ENCODE measurements at regions not wholly inside any gene's neighbourhood (a gene's known extent, or its start where the extent isn't known, plus 50 kb on each side); places are given as distances from the start of the nearest gene placed in this dataset.
A peak's percentile ranks its signal among the peaks of the same experiment; 100 is the strongest.

- ATAC-seq (replicated peaks in 1 of 4) = no peak
- Histone ChIP-seq H3K4me1 (ENCODE audit: control insufficient read depth in 1 of 2, extremely low read depth in 1 of 2, insufficient read depth in 2 of 2, low read length in 2 of 2) (peaks cover 0 to 7% of the 10 kb centered on the region in 2 experiments), H3K36me3 (ENCODE audit: control insufficient read depth in 2 of 2, extremely low read depth in 1 of 2, insufficient read depth in 1 of 2, low read length in 1 of 2) (no peaks in the 10 kb centered on the region), H3K27me3 (replicated peaks in 1 of 2; ENCODE audit: control insufficient read depth in 2 of 2, extremely low read depth in 1 of 2, insufficient read depth in 2 of 2, low read length in 1 of 2) (peaks cover 0 to 58% of the 10 kb centered on the region in 2 experiments), H3K4me3 (ENCODE audit: control insufficient read depth in 1 of 2, extremely low read depth in 1 of 2, low read length in 1 of 2) (no peak overlapping the region), H3K9me3 (no peaks in the 10 kb centered on the region), H3K27ac (ENCODE audit: low read length) (no peak overlapping the region)
- Mint-ChIP-seq H3K4me3 (no peak overlapping the region), H3K27me3 (peaks cover 21 to 35% of the 10 kb centered on the region in 2 donors), H3K4me1 (peaks cover 0 to 2% (median 0%) of the 10 kb centered on the region in 3 donors), H3K36me3 (no peaks in the 10 kb centered on the region), H3K9me3 (no peaks in the 10 kb centered on the region), H3K27ac (no peak overlapping the region)
- WGBS (ENCODE audit: insufficient coverage) = 56% methylated on average over 14 of the region's 15 CpGs
- DNase-seq = no peak
- ChIA-PET CTCF (no interaction called here), POLR2A (no interaction called here)
Observed at GRCh38 chr1:5746611-5747425, 245.4 kb downstream of the NPHP4 start.

DNA sequence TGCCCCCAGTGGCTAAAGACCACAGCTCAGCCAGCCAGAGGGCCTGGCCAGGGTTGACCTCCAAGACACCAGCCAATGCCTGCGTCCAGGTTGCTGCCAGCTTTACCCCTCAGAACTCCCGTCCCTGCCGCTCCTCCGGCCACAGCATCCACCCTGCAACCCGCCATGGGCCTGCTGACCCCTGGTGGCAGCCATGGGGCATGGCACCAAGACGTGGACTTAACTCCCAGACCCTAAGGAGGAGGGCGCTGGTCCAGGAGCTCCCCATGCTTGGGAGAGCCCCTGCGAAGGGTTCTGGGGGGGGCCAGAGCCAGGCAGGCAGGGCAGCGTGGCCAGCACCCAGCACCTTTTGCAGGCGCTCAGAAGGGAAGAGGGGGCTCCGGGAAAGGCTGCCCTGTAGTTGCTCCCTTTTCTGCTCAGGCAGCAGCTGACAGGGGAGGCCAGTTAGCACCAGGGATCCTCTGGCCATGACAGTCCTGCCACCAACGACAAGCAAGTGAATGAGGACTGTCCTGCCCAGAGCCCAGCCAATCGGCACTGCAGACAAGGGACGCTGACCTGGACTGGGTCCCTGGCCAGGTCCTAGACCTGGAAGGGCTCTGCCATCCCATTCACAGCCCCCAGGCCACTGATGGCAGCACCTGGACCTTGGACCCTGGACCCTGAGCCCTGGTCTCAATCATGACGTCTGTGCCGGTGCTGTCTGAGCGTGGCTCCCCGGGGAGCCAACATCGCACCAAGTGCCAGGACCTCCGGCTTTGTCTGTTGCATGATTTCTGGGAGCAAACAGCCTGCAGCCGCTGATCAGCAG lies 246.2 kb downstream of the NPHP4 start:
- peaks cover 0 to 64% of the 10 kb centered on the region in 2 experiments for H3K27me3 ChIP-seq (replicated peaks in 1 of 2; ENCODE audit: control insufficient read depth in 2 of 2, extremely low read depth in 1 of 2, insufficient read depth in 2 of 2, low read length in 1 of 2)
- no peaks in the 10 kb centered on the region for H3K36me3 ChIP-seq (ENCODE audit: control insufficient read depth in 2 of 2, extremely low read depth in 1 of 2, insufficient read depth in 1 of 2, low read length in 1 of 2)
- Mint-ChIP-seq H3K9me3 (no peaks in the 10 kb centered on the region), H3K4me1 (peaks cover 0 to 2% (median 0%) of the 10 kb centered on the region in 3 donors), H3K27me3 (peaks cover 21 to 35% of the 10 kb centered on the region in 2 donors), H3K36me3 (no peaks in the 10 kb centered on the region), H3K27ac (no peak overlapping the region), H3K4me3 (no peak overlapping the region)
- no peak overlapping the region for H3K4me3 ChIP-seq (ENCODE audit: control insufficient read depth in 1 of 2, extremely low read depth in 1 of 2, low read length in 1 of 2)
- POLR2A ChIA-PET = no interaction called here
- 39% methylated on average over 21 of the region's 21 CpGs for WGBS (ENCODE audit: insufficient coverage)
- DNase-seq (peak in 34 of 35 experiments; percentile 12 to 72 (median 40)), ATAC-seq (replicated peaks in 1 of 4) (peak in 3 of 4 experiments; percentile 65 to 67 (median 67))
- CTCF ChIA-PET = interaction anchor here (0.6 to 1.2 kb wide), 3 partner anchors 236 to 241 kb away, joined by 3 to 4 read pairs (median 3); no protein-coding TSS in a partner anchor
- H3K4me1 ChIP-seq (ENCODE audit: control insufficient read depth in 1 of 2, extremely low read depth in 1 of 2, insufficient read depth in 2 of 2, low read length in 2 of 2) = peaks cover 0 to 7% of the 10 kb centered on the region in 2 experiments
- H3K27ac ChIP-seq (ENCODE audit: low read length) = no peak overlapping the region
- H3K9me3 ChIP-seq = no peaks in the 10 kb centered on the region

- Mint-ChIP-seq H3K4me1 (peaks cover 0 to 5% (median 5%) of the 10 kb centered on the region in 3 donors), H3K36me3 (no peaks in the 10 kb centered on the region), H3K4me3 (no peak overlapping the region), H3K27me3 (peaks cover 21 to 35% of the 10 kb centered on the region in 2 donors), H3K27ac (no peak overlapping the region), H3K9me3 (no peaks in the 10 kb centered on the region)
- Histone ChIP-seq H3K36me3 (ENCODE audit: control insufficient read depth in 2 of 2, extremely low read depth in 1 of 2, insufficient read depth in 1 of 2, low read length in 1 of 2) (no peaks in the 10 kb centered on the region), H3K9me3 (no peaks in the 10 kb centered on the region), H3K4me1 (ENCODE audit: control insufficient read depth in 1 of 2, extremely low read depth in 1 of 2, insufficient read depth in 2 of 2, low read length in 2 of 2) (peaks cover 0 to 14% of the 10 kb centered on the region in 2 experiments), H3K27ac (ENCODE audit: low read length) (no peak overlapping the region), H3K27me3 (replicated peaks in 1 of 2; ENCODE audit: control insufficient read depth in 2 of 2, extremely low read depth in 1 of 2, insufficient read depth in 2 of 2, low read length in 1 of 2) (peaks cover 0 to 61% of the 10 kb centered on the region in 2 experiments), H3K4me3 (ENCODE audit: control insufficient read depth in 1 of 2, extremely low read depth in 1 of 2, low read length in 1 of 2) (no peak overlapping the region)
- 68% methylated on average over 17 of the region's 26 CpGs for WGBS (ENCODE audit: insufficient coverage)
- ChIA-PET CTCF (interaction anchor here (0.6 to 1.2 kb wide), 3 partner anchors 235 to 240 kb away, joined by 3 to 4 read pairs (median 3); no protein-coding TSS in a partner anchor), POLR2A (no interaction called here)
- ATAC-seq (replicated peaks in 1 of 4) (peak in 1 of 4 experiments; percentile 11), DNase-seq (peak in 1 of 35 experiments; percentile 3)
Observed at GRCh38 chr1:5744911-5745799, 247.1 kb downstream of the NPHP4 start.

GRCh38 chr1:5744341-5744740 lies 247.9 kb downstream of the NPHP4 start:
- no peak overlapping the region for H3K4me3 Mint-ChIP-seq
- ChIA-PET POLR2A (no interaction called here), CTCF (no interaction called here)
- peaks cover 17 to 29% of the 10 kb centered on the region in 2 donors for H3K27me3 Mint-ChIP-seq
- no peaks in the 10 kb centered on the region for H3K36me3 Mint-ChIP-seq
- Histone ChIP-seq H3K4me3 (ENCODE audit: control insufficient read depth in 1 of 2, extremely low read depth in 1 of 2, low read length in 1 of 2) (no peak overlapping the region), H3K4me1 (ENCODE audit: control insufficient read depth in 1 of 2, extremely low read depth in 1 of 2, insufficient read depth in 2 of 2, low read length in 2 of 2) (peaks cover 0 to 20% of the 10 kb centered on the region in 2 experiments), H3K27ac (ENCODE audit: low read length) (no peak overlapping the region), H3K36me3 (ENCODE audit: control insufficient read depth in 2 of 2, extremely low read depth in 1 of 2, insufficient read depth in 1 of 2, low read length in 1 of 2) (no peaks in the 10 kb centered on the region), H3K9me3 (no peaks in the 10 kb centered on the region), H3K27me3 (replicated peaks in 1 of 2; ENCODE audit: control insufficient read depth in 2 of 2, extremely low read depth in 1 of 2, insufficient read depth in 2 of 2, low read length in 1 of 2) (peaks cover 0 to 64% of the 10 kb centered on the region in 2 experiments)
- no peak overlapping the region for H3K27ac Mint-ChIP-seq
- peaks cover 0 to 13% (median 12%) of the 10 kb centered on the region in 3 donors for H3K4me1 Mint-ChIP-seq
- H3K9me3 Mint-ChIP-seq = no peaks in the 10 kb centered on the region
- DNase-seq (no peak), ATAC-seq (replicated peaks in 1 of 4) (no peak)
- WGBS (ENCODE audit: insufficient coverage) = 68% methylated on average over 6 of the region's 6 CpGs

DNA sequence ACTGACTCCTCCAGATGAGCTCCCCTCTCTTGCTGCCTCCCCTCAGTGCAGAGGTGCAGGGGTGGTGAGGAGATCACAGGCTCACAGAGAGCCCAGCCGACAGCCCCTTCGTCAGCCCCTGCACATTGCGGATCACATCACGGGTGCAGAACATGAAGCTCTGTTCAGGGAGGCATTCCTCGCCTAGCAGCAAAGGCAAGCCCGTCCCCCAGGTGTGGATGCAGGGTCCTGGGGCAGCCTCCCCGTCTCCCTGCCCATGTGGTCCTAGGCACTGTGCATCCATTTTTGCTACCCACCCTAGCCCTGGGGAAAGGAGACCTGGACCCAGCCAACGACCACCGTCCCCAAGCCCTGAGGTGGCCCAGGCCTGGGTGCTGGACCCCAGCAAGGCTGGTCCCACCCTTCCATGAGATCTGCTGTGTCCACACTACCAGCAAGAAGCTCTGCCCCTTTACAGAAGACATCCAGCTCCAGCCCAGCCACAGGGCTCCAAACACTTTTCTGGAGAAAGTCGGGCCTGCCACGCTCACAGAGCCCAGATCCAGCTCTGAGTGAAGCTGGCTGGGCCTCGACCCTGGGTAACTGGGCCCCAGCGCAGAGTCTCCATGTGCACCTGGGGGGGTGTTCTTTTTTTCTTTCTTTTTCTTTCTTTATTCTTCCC lies 248.7 kb downstream of the NPHP4 start:
- Mint-ChIP-seq H3K4me3 (no peak overlapping the region), H3K27me3 (peaks cover 15 to 29% of the 10 kb centered on the region in 2 donors), H3K27ac (no peak overlapping the region), H3K9me3 (no peaks in the 10 kb centered on the region), H3K4me1 (peaks cover 0 to 14% (median 13%) of the 10 kb centered on the region in 3 donors), H3K36me3 (no peaks in the 10 kb centered on the region)
- ChIA-PET POLR2A (no interaction called here), CTCF (no interaction called here)
- peaks cover 0 to 20% of the 10 kb centered on the region in 2 experiments for H3K4me1 ChIP-seq (ENCODE audit: control insufficient read depth in 1 of 2, extremely low read depth in 1 of 2, insufficient read depth in 2 of 2, low read length in 2 of 2)
- no peak for ATAC-seq (replicated peaks in 1 of 4)
- no peak overlapping the region for H3K4me3 ChIP-seq (ENCODE audit: control insufficient read depth in 1 of 2, extremely low read depth in 1 of 2, low read length in 1 of 2)
- peaks cover 0 to 71% of the 10 kb centered on the region in 2 experiments for H3K27me3 ChIP-seq (replicated peaks in 1 of 2; ENCODE audit: control insufficient read depth in 2 of 2, extremely low read depth in 1 of 2, insufficient read depth in 2 of 2, low read length in 1 of 2)
- DNase-seq = no peak
- no peaks in the 10 kb centered on the region for H3K36me3 ChIP-seq (ENCODE audit: control insufficient read depth in 2 of 2, extremely low read depth in 1 of 2, insufficient read depth in 1 of 2, low read length in 1 of 2)
- no peaks in the 10 kb centered on the region for H3K9me3 ChIP-seq
- no peak overlapping the region for H3K27ac ChIP-seq (ENCODE audit: low read length)
- WGBS (ENCODE audit: insufficient coverage) = 68% methylated on average over 8 of the region's 13 CpGs
